ENCODE measurements at regions not wholly inside any gene's neighbourhood (a gene's known extent, or its start where the extent isn't known, plus 50 kb on each side); places are given as distances from the start of the nearest gene placed in this dataset.
"Not testable (repeated sequence)": the region's sequence is repeated elsewhere in the genome, so short reads cannot be mapped to it uniquely, and the experiment has no call there.

DNA sequence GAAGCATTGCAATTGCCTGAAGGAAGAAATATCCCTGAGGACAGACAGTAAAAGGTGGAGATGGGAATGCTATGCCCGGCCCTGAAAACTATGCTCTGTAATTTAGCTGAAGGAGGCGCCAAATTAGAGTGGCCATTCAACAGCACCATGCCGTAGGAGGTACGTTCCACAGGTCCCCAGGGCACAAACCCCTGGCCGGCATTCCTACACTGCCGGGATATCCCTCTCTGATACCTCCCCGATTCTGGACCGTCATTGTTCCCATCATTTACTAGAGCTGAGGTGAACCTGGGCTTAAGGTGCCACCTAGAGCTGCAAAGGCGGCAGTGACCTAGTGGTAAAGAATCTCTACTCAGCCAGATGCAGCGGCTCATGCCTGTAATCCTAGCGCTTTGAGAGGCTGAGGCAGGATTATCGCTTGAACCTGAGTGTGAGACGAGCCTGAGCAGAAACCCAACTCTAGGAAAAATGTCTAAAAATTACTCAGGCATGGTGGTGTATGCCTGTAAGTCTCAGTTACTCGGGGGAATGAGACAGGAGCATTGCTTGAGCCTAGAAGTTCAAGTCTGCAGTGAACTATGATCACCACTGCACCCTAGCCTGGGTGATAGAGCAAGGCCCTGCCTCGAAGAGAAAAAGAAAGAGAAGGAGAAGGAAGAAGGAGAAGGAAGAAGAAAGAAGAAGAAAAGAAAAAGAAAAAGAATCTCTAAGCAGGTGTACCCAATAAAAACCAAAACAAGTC, 53.0 kb upstream of the TNKS2 start:
- DNase-seq = no peak

DNA sequence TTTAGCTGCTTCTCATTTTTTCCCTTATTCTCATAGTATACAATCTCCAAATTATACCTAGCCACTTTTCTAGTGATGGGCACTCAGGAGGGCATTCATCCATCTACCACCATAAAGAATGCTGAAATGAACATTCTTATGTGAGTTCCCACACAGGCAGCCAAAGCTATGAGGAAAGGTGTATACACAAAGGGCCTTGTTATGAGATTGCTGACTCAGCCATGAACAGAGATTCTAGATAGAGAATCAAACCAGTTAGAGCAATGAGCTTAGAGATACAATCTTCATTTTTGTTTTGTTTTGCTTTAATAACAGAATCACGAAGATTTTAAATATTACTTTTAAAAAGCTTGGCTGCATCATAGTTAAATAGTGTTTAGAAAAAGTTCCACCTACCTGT, 54.8 kb upstream of the TNKS2 start:
- DNase-seq = no peak

DNA sequence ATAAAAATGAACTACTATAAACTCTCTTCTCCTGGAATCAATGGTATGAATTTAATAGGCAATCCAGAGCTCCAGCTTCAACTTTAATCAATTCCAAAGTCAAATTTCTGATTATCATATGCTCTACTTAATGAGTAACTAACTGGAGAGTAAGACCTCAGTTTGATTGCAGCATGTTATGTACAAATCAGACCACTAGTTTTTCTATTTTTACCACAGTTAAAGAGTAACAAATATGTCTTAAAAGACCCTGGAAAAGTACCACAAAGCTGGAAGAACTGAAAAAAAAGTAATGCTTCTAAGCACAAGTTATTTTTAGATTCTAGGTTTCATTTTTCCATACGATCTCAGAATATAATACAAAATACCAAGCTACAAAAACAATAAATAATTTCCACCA, 56.0 kb upstream of the TNKS2 start:
- no peak for DNase-seq

DNA sequence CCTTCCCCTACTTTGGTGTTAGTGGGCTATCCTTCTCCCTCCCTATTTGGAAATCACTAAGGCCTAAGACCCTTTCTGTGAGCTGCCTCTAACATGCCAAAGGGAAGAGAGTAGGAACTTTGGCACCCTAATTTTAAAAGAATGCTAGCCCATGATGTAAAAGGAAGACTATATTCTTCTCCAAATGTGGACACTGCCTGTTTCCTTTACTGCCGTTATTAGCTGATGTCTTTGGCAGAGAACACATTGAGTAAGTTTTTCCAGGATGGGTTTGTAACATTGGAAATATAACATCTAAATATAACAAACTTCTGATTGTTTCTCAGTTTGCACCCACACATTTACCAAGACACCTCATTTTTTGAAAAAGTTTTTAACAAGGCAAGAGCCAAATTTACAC, 56.9 kb upstream of the TNKS2 start:
- no peak for DNase-seq

DNA sequence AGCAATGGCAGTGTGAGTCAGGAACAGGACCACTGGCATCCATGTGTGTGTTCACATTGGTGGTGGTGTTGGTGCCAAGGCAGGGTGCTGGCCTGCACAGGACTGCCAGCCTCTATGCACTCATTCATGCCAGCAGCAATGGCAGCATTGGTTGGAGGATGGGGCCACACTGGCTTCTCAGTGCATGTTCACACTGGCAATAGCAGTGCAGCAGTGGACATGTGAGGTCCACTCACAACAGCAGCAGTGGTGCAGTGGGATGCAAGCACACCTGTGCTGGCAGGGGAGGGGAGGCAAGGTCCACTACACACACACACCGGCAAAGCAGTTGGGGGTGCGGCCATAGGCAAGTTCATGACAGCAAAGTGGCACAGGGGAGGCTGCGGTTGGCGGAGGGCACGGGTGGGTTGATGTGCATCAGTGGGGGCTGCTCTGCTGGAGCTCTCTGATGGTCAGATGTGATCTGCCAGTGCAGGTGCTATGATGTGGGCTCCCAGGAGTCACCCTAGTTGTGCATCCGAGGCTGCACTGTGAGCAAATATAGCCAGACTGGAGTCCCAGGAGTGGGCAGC, 57.8 kb upstream of the TNKS2 start:
- DNase-seq = no peak

DNA sequence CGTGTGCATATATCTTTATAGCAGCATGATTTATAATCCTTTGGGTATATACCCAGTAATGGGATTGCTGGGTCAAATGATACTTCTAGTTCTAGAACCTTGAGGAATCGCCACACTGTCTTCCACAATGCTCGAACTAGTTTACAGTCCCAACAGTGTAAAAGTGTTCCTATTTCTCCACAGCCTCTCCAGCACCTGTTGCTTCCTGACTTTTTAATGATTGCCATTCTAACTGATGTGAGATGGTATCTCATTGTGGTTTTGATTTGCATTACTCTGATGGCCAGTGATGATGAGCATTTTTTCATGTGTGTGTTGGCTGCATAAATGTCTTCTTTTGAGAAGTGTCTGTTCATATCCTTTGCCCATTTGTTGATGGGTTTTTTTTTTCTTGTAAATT, 66.0 kb upstream of the TNKS2 start:
- DNase-seq = not testable (repeated sequence)

DNA sequence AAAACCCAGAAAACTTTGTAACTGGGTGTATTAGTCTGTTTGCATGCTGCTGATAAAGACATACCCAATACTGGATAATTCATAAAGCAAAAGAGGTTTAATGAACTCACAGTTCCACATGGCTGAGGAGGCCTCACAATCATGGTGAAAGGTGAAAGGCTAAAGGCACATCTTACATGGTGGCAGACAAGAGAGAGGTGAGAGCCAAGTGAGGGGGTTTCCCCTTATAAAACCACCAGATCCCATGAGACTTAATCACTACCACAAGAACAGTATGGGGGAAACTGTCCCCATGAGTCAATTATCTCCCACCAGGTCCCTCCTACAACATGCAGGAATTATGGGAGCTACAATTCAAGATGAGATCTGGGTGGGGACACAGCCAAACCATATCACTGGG, 68.9 kb upstream of the TNKS2 start:
- DNase-seq = not testable (repeated sequence)

DNA sequence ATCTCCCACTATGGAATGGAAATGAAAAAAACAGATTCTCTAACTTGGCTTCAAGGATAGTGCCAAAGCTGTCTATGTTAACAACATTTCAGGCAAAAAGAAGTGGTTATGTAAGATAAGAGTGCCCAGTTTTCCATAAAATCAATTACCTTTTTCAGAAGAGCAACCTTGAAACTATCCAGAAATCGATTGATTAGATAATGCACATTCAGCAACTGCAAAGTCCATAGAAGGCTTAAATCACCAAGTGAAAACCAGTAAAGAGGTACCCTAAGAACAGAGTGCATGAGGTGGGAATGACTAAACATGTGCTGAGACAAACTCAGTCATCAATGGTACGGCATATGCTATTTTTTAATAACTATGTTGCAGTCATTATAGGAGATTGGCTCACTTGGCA, 71.9 kb upstream of the TNKS2 start:
- DNase-seq = no peak

DNA sequence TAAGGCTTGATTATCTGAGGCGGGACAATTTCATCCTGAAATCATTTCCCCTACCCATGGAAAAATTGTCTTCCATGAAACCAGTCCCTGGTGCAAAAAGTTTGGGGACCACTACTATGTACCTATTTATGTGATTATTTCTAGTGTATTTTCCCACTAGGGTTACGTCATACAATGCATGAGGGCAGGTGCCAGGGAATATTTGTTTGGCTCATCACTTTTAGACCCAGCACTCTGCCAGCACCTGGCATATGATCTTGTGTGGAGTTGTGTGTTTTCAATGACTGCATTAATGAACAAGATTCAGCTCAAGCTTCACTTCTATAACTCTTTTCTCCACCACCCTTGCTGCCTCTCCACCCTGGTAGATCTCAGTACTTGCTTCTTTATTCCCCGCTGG, 73.3 kb upstream of the TNKS2 start:
- DNase-seq = no peak

DNA sequence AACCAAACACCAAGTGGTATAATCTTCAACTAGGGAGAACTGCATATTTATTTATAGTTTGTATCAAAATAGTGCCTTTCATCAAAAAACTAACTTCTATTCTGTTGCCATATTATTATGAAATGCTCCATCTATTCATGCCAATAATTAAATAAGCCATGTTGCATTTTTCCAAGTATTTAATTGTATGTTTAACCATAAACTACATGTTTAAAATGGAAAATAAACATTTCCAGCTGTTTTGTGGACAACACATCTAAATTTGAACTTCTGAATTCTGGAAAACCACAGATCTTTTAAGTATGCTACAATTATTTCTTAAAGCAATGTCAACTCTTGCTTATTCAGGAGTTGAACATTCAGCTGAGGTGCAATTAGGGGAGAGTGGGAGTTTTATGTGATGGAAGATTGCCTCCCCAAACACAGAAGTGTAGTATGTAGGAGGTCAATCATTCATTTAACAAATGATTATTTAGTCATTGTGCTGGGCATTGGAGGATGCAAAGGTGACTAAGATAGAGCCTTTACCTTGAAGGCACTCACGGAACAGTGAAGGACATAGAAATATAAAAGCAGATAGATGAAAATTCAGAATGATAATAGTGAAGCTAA, 80.7 kb upstream of the PPP1R3C start:
- DNase-seq = no peak

DNA sequence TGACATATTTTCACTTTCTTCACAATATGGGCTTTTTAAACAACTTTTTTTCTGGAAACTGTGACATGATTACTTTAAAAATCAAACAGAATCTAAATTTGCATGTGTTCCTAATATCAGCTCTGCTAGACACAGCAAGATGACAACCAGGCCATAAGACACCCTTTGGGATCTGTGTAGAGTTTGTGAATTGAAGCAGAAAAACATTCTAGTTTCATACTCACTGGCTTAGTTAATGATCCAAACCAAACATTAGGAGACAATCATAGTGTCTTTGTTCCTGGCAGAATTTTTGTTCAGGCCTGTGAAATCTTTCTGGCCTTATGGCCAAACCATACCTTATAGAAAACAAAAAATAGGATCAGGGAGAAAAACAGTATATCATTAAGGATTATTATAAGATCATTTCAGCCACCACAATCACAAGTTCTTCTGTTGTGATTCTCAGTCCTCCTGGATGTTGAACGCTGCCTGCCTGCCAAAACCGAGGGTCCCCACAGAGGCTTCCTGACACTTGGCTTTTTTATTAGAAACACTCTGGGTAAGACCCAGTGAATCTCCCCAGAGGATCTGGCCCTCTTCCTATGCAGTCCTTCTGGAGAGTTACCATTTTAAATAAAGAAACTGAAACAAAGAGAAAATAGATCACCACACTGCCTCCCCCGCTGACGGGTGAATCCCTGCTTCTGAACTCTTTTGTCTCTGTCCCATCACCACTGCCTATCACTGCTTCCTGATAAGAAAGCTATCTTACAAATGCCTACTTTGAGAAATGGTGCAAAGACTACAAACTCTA, 79.2 kb upstream of the PPP1R3C start:
- no peak for DNase-seq

DNA sequence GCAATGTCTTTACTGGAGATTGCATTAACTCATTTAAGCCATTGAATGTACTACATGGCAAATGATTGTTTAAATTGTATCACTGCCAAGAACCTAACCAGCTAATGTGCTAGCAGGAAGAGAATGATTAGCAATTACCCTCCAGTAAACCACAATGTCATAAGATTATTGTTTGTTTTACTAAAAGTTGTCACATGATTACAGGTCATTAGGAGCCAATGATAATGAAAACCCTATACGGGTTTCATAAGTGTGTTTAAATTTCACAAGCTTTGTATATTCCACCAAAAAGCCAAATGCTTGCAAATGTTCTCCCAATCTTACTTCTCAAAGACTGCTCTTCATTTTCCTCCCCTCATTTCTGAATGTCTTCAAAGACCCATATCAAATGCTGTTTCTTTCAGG, 76.5 kb upstream of the PPP1R3C start:
- no peak for DNase-seq

DNA sequence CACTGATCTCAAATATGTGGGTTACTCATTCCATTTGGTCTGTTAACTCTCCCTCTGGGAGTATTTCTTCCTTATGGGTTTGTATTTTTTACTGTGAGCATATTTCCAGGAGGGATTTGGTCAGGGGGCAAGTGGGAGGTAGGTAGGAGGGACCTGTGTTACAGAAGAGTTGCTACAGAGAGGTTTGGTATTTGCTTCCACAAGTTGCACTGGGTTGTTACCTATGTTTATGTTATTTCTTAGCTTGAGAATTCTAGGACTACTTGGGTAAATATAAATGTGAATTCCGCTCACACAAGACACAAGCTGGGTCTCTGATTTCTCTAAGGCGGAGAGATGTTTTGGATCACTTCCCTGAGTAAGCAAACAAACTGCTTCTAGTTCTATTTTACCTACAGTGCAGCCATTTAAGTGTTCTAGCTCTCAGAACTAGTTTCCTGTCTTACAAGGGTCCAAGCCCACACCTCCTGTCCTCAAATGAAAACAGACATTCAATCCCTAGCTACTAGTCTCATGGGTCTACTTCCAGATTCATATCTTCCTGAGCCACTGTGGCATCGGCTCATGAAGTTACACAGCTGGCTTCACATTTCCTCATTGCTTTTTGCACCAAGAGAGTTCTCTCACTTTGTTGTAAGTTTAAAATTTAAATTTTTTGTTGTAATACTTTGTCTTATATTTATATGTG, 75.4 kb upstream of the PPP1R3C start:
- DNase-seq = no peak

DNA sequence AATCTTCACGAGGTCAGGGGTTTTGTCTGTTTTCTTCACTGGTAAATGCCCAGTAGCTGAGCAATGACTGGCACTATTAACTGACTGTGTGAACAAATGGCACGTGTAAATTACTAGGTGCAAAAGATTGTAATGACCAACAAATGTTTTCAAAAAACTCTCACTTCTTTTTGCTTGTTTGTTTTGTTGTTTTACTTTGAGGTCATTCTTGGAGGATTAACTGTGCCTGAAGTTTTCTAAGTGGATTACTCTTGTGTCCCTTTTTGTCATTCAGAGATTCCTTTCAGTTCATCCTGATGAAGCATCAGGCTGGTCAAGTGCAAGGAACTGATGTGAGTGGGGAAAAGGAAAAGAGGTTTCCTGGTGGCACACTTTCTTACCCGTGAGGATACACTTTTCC, 74.4 kb upstream of the PPP1R3C start:
- no peak for DNase-seq

DNA sequence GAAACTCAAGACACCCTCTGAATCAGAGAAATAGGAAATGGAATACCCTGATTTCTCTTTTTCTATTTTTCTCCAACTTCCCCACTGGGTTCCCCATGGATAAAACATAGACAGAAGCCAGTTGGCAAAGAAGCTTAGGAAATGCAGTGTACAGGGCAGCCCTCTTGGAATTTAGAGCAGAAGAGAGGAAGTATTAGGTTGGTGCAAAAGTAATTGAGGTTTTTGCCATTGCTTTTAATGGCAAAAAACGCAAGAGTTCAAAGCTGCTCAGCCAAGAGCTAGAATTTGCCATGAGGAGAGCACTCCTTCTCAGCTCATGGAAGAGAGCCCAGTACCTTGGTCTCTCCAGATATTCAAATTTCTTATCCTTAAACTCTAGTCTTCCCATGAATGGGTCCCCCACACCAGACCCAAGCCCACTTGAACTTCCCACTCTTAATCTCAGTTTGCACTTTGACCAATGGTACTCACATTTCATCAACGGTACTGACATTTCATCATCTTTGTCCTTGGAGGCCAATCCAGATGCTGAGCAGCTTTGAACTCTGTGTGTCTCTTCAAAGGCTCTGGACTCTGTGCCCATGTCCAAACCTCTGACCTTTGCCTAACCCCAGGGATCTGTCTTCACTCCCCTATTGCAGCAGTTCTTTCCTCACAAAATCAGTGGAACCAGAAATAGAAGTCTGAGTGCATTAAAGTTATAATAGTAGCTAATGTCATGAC, 73.2 kb upstream of the PPP1R3C start:
- no peak for DNase-seq

DNA sequence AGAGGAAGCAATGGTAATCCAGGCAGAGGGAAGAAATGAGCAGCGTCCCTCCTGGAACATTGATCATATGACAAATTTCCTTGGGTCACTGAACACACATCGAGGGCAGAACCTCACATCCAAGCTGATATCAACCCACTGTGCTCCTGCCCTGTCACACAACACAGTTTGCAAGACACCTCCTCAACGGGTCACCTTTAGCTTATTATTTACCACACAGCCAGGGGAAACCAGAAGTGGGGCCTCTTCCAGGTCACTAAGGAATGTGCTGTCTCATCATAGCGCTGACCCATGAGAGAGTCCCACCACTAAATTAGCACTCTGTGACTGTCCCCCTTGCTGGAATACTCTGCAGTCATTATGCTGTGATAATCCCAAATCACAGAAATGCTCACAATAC, 69.7 kb upstream of the PPP1R3C start:
- DNase-seq = no peak

DNA sequence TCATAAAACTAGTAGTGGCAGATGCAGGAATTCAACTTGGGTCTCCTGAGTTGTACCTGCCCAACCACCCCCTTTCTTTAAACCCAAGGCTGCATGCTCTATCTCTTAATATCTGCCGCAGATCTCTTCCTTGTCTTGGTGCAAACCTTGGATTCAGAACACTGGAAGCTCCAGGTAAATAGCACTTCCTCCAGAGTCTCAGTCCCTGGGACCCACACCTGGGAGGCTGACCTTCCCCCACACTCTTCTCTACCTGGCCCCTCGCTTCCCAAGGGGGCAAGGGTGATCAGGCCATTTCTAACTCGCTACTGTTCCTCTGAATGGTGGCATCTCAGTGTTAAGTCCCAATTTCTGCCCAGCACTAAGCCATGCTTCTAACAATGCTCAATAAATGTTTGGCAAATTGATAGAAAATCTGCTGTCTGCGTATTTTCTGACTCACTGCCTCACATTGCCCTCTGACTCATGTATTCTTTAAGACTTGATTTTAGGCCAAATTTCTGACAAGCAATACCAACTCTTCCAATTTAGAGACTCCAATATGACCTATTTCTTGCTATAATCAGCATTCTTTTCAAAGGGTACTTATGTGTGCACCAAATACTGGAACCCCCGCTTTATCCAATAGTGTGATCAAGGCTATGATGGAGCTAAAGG, 68.0 kb upstream of the PPP1R3C start:
- no peak for DNase-seq

DNA sequence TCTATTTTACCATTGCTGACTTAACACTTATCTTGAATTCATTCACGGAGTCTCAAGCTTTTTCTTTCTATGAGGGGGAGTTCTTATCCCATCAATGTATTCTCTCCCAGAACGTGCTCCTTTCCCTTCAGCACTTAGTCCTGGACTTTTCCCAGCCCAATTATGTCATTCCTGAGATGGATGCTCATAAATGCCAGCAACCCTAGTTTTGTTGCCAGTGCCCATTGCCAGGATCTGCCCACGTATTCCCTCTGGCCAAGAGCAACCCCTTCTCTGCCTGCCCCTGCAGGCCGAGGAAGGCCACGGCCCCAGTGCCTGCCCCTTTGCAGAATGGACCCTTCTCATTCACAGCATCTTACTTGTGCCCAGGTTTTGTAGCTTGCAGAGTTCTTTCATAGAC, 67.4 kb upstream of the PPP1R3C start:
- no peak for DNase-seq

DNA sequence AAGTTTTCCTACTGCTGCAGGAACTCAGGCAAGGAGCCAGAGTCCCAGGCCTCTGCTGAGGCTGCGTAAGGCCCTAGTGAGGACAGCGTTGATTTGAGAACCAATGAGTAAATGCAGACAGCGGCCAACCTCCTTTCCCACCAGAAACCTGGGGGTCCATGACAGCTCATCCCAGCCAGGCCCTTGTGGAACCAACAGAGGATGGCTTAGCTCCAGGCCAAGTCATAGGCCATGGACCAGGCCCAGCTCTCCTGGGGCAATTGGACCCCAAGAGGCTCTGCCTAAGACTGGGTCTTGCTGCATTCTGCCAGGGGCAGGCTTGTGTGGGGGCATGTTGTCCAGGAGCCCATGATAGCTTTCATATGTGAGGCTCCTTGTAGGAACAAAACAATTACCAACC, 65.4 kb upstream of the PPP1R3C start:
- DNase-seq = no peak

DNA sequence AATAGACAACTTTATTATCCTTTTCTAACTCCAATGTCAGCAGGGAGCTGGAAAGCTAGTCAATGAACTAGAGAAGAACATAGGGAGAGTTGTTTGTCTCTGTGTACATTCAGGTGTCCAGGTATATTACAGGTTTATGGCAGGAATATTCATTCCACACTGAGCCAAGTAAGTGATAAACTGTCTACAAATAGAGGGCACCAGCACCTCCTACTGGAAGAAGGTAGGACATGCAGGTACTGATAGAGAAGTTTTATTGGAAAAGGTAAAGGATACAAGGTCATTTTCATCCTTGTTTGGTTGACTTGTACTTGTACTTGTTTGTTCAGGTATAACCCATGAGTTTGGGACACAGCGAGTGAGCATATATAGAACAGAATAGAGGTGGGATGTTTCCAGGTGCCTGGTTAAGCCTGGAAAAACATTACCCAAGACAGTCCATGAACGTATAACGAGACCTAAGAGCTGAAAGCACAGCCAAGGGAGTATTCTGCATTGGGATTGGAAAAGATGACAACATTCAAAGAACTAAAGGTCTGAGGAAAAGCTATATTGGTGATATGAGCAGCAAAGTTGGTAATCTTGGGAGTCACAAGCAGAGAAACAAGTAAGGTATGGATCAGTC, 61.4 kb upstream of the PPP1R3C start:
- peak in 1 of 2 donors; percentile 44 for DNase-seq

DNA sequence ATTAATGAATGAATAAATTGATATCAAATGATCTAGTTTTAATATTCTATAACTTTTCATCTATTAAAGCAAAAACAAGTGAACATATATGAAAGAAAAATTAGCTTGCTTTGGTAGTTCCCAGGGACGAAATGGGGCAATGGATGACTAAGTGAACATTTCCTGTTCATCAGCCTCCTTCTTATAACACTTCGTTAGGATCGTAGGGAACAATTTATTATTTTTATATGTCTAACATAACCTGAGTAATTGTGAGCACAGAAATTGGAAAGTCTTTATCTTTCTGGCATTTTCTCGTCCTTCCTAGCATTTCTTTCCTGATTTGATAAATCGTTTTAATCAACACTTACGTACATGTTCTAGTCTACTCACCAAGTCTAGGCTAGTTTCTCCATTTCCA, 59.1 kb upstream of the PPP1R3C start:
- DNase-seq = no peak
